Head of caudate nucleus (tissue), 42 donors: ENCODE measurements at regions not wholly inside any gene's neighbourhood (a gene's known extent, or its start where the extent isn't known, plus 50 kb on each side); places are given as distances from the start of the nearest gene placed in this dataset.

Experiments used
- DNase-seq, 42 donors: peaks; one replicate each; pipeline versions ENCODE4 v3.0.0 to v3.0.0-alpha.2; 2020 to 2021; ENCODE audit warnings: mixed read lengths in 7 of 42
- intact Hi-C: fragments of 100-400 bp; cut with DNase I; formaldehyde crosslinking; loops from one replicate; pipeline ENCODE4 v1.15.0; 2022

DNA sequence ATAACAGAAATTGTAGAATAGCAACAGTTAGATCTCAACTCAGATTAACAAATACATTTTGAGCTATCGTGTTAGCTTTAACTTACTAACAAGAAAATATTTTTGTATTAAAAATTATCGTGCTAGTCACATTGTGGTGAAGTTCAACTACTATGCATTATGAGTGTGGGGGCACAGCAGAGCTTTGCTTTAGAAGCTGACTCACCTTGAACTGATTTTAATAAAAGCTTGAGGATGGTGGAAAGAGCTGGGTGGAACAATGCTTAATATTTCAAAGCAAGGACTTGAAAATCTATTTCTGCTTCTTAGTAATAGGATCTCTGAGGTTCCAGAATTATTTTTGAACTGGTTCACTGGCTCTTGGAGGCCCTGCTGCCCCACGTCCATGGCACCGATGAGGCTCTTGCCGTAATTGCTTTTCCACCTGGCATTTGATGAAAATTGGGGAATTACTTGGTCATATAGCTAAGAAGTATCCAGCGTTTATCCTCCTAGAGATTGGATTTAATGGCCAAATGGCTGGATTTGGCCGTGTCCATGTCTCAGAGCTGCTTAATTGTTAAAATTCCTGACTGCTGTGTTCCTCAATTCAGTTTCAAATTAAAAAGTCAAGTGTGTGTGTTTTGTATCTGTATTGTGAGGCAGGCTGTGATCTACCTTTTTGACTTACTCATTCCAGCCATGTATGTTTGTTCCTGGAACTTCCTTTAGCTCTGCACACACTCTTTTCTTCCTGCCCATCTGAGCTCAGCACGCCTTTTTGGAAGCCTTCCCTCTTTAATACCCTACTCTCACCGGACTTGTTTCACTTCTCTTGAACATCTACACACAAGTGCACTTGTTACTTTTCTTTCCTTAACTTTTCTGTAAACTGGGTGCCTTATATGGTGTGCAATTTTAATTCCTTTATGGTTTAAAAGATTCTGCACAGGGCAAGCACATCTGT, 66.6 kb upstream of the LIMCH1 start:
- intact Hi-C loops: no loop called here
- DNase-seq: peak in 9 of 42 donors; percentile 21 to 69 (median 36)

DNA sequence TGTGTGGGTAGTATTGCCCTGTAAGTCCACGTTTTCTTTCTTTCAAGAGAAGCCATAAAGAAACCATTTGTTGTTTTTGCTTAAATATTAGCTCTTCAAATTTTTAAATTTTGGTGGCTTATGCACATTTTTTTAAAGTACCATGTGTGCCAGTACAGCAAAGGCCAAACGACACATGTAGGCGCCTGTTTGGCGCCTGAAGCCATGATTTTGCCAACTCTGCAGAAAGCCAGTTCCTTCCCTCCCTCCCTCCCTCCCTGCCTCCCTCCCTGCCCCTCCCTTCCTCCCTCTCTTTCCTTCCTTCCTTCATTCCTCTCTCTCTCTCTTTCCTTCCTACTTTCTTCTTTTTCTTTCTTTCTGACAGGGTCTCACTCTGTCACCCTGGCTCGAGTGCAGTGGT, 65.9 kb upstream of the LIMCH1 start:
- DNase-seq: no peak
- intact Hi-C loops: no loop called here

DNA sequence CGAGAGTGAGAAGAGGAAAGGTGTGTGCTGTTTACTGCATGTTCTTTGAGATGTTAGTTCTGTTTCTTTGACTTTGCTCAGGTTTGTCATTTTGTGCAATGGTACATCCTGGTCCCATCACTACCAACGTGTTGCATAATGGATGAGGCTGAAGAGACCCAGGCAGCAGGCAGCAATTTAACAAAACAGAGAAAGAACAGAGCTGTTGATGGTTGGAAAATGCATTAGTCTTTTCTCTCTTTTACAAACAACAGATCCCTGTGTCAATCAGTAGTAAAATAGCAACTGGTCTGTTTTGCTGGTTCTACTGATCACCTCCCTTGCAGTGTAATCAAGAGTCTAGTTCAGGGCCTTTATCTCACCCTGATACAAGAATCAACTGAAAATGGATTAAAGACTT, 64.8 kb upstream of the LIMCH1 start:
- intact Hi-C loops: no loop called here
- no peak for DNase-seq

DNA sequence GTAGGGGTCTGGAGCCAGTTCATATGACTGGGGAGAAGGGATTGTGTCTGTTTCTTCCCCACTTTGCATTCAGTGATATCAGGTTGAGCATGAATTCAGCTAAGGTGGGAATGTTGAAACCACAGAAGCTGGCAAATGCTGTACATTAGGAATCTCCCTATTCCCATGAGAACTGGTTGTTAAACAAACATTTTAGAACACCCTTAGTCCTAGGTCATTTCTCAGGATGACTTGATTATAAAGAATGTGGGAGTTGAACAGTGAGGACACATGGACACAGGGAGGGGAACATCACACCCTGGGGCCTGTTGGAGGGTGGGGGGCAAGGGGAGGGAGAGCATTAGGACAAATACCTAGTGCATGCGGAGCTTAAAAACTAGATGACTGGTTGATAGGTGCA, 62.6 kb upstream of the LIMCH1 start:
- intact Hi-C loops: no loop called here
- DNase-seq: no peak

DNA sequence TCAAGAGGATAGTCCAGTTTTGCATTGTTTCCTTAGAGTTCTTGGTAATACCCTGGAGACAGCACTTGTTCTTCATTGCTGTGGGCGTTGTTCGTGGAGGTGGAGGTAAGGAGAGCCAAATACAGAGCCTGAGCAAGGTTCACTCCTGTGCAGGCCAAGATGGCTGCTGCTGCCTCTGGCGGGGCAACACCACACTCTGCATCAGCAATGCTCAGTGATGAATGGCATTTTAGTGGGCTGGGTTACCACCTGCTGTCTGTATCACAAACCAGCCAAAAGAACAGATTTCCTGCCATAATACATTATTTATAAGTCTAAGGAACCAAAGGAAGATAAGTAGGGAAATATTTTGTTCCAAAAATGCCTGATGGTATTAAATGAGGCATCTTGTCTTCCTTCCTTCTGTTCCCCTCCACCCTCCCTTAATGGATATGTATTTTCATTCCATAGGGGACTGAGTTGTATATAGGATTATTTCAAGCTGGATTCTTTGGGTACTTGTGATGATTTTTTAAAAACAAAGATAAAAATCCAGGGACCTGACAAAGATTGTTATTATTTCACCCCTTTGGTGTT, 61.6 kb upstream of the LIMCH1 start:
- intact Hi-C loops: no loop called here
- peak in 1 of 42 donors; percentile 11 for DNase-seq

DNA sequence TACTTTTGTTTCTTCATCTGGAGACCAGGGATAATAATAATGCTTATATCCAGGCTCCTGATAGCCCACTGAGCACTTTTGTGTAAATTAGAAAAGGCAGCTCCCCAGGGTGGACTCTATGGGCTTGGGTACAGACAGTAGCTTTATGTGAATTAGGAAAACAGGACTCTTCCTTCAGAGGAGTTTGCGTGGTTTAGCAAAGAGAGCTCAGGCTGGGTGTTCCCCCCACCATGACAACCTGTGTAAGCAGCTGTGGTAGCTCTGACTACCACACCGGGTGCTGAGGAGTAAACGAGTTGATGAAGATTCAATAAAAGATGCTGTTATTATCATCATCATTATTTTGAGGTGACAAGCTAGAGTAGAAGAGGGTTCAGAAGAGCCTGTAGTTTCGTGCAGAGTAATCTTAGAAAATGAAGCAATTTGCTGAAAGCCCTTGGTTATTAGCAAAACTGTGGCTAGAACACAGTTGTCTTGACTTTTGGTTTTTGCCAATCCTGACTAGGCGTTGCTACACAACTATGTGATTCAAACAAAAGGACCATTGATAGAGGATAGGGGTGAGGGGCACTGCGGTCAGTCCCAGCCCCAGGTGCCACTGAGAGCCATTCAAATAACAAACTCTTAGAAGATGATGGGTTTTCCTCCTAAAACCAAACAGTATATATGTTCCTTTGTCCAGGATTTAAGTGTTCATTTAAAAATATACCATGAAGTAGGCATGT, 60.6 kb upstream of the LIMCH1 start:
- intact Hi-C loops: no loop called here
- no peak for DNase-seq

DNA sequence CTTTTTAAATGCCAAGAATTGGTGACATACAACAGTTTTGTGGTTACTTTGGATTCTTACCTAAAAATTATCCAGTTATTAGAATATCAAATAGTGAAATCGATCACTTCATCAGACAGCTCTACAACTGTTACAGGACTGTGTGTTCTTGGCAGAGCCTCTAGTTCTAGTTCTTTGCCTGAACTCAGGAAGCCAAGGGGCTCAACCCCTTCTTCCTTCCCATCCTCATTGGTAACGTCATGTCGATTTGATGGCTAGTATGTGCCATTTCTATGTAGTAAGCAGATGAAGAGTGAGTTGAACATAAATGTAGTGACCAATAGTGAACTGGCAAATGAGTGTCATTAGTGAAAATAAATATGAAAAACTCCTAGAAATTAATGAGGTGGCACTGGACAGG, 59.4 kb upstream of the LIMCH1 start:
- intact Hi-C loops: no loop called here
- no peak for DNase-seq

DNA sequence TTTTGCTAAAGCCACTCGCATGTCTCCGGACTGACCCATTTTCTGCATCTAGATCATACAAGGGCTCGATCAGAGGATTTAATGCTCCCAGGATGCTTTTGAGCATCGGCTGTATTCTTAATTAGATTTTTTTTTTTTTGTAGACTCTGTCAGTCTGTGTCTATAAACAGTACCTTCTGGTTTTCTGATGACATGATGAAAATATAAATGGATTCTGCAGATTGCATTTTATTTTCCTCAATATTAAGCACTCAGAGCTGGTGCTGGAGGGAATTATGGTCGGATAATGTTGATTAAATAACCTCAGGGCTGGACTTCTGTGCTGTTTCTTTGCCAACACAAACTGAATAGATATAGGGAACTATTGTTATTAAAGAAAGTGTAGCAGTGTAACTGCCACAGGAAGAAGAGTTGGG, 57.1 kb upstream of the LIMCH1 start:
- DNase-seq: no peak
- intact Hi-C loops: no loop called here

DNA sequence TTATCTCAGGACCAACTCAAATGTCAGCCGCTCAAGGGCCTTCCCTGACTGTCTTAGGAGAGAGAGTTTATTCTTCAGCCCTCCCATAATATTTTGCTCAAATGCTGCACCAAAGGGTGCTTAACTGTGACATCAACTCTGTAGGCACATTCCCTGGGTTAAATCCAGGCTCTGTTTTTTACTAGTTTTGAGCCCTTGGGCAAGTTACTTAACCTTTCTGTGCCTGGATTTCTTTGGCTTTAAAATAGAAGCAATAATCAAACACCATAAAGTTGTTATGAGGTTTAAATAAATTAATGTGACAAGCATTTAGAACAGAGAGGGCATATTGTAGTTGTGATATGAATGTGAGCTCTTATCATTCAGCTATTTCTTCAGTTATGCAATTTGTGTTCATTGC, 54.2 kb upstream of the LIMCH1 start:
- intact Hi-C loops: no loop called here

DNA sequence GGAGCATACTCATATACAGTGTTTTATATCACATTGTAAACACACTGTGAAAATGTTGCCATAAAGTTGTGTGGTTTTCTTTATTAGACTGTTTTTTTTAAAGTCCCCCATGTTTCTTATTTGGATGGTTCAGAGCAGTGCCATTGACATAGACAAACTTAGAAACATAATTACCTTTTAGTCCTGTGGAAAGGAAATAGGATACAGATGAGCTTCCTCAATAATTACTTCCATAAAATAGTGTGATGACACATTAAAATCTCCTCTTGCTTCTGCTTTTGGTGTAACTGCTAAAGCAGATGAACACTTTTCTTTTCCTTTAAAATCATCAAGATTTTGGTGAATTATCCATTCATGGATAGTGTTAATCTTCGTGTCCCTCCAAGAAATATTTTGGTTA, 52.9 kb upstream of the LIMCH1 start:
- intact Hi-C loops: no loop called here

More for the DNA sequence above, 54.2 kb upstream of the LIMCH1 start:
- no peak for DNase-seq

DNA sequence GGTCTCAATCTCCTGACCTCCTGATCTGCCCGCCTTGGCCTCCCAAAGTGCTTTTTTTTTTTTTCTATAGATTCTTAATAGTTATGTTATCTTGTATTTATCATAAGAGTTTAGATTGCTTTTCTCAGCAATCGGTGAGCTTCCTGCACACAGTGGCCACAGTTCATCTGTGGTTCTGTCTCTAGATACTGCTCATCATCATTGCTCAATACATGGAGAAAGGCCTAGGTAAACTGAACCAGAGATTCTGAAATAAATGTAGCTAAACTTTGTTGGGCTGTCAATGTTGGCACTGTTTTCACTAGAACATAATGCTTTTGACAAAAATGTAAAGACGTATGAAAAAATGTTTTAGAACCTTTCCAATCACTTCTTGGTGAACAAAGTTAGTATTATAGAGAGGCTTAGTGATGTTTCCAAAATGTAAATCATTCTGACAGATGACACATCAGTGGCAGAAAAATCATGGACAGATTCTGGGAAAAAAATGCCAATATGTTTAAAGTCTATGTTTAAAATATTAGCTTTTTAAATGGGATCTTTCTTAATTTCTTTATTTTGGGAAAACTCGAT, 50.0 kb upstream of the LIMCH1 start:
- intact Hi-C loops: no loop called here
- no peak for DNase-seq

More for the DNA sequence above, 52.9 kb upstream of the LIMCH1 start:
- DNase-seq: no peak
